ENCODE measurements at regions not wholly inside any gene's neighbourhood (a gene's known extent, or its start where the extent isn't known, plus 50 kb on each side); places are given as distances from the start of the nearest gene placed in this dataset.

DNA sequence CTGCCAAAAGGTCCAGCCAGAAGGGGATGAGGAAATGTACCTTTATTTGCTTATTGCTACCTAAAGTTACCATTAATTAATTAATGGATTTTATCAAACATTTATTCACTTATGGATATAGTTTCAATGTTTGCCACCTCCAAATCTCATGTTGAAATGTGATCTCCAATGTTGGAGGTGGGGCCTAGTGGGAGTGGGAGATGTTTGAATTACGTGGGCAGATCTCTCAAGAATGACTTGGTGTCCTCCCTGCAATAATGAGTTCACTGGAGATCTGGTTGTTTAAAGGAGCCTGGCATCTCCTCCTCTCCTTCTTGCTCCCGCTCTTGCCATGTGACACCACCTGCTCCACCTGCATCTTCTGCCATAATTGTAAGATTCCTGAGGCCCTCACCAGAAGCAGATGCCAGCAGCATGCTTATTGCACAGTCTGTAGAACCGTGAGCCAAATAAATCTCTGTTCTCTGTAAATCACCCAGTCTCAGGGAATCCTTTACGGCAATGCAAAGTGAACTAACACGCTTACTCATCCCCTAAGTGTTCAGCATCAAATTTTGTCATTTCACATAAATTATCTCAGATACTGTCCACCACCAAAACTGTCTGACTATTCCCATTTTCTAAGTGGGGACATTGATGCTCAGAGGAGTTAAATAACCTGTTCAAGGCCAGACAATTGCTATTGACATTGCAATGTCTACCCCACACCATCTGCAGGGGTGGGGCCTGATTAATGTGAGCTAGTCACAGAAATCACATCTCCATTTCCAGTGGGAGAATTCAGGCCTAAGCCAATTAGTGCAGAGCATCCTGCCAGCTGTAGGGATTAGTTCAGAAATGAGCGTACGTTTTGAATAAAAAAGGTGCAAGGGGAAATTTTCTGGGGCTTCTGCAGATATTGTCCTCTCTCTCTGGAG, 51.6 kb upstream of the SYN3 start:
- no peak for TF ChIP-seq ZBTB44 (CRISPR knock-in tag; IDR thresholded peaks at IDR 0.05)
- no peak for TF ChIP-seq SUZ12 (IDR thresholded peaks at IDR 0.05; ENCODE audit: low read depth, low read length)
- no peak for TF ChIP-seq EZH2 (conservative IDR thresholded peaks at IDR 0.05; ENCODE audit: low read depth, low read length)
- TF ChIP-seq POLR2AphosphoS2 (IDR thresholded peaks at IDR 0.05; ENCODE audit: low read depth, low read length), result no peak
- TF ChIP-seq ZNF274 (CRISPR knock-in tag; IDR thresholded peaks at IDR 0.05), result no peak

All from HepG2 (cell line).